GM08714 (cell line): ENCODE measurements at regions not wholly inside any gene's neighbourhood (a gene's known extent, or its start where the extent isn't known, plus 50 kb on each side); places are given as distances from the start of the nearest gene placed in this dataset.

Experiments
- H3K4me3 ChIP-seq: fragments of 200-500 bp; sonication (Bioruptor generic); 2 replicates; pipeline ENCODE4 v1.5.1; 2014; ENCODE audit warnings: mild to moderate bottlenecking, low read length, inconsistent platforms
- ZNF274 ChIP-seq: IDR thresholded peaks from 2 replicates; pipeline ENCODE4 v1.6.1; 2012; ENCODE audit warnings: mild to moderate bottlenecking, low read depth, low read length

DNA sequence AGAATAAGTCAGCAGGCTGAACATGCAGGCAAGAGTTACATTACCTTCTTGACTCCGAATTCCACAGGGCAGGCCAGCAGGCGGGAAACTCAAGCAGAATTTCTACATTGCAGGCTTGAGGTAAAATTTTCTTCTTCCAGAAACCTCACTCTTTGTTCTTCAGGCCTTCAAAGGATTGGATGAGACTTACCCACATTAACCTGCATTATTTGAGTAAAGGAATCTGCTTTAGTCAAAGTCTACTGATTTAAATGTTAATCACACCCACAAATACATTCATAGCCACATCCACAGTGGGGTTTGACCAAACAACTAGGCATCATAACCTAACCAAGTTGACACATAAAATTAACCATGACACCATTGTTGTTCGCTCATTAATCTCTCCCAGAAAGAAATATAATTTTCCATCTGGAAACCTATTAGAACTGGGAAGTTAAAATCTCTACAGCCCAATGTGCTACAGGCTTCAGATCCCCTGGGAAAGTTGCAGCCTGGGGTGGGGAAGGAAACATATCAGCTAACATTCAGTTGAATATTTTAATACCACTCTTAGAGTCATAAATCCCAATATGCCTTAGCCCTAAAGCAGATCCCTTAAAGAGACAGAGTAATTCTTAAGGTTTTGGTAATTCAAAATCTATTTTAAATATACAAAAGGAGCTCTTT is 468.2 kb upstream of the TNP1 start:
- TF ChIP-seq ZNF274 = no peak
- no peak overlapping the region for H3K4me3 ChIP-seq

DNA sequence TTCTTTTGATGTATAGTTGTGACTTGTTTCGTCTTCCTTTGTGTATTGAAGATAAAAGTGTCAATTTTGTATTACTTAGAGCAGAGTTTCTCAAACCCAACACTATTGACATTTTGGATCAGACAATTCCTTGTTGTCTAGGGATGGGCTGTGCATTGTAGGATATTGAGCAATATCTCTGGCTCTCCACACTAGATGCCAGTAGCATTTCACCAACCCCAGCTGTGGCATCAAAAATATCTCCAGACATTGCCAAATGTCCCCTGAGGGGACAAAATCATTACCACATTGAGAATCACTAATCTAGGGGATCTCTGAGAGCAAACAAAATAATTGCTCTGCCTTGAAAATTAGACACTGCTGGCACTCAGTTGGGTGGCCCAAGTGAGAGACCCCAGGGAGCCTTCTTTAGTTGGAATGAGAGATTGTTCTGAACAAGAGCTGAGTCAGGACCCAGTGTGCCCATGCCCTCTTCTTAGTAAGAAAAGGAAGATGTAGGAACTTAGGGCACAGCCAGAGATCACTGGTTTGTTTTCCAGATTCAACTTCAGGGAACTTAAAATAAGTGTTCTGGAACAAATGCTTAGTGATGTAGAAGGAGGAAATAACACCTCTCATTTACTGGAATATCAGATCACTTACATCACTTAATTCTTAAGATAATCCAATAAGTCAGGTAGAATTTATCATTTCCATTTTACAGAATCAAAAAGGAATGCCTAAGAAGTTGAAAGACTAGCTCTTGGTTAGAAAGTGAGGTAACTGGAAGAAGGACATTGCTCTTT is 466.6 kb upstream of the TNP1 start:
- H3K4me3 ChIP-seq = no peak overlapping the region

DNA sequence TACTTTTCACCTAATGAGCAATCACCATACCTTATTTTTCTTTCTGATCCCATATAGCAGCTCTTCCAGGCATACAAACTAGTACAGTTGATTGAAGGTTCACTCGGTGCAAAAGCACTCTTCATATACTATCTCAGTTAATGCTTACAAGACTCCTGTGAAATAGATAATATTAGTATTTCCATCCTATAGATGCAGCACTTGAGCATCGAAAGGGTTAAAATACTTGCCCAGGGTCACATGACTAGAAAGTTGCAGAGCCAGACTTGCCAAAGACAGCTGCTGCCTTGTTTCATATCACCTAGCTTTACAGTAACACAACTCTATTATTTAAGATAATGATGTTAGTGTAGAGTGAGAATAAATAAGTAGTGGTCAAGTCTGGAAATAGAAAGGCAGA is 466.0 kb upstream of the TNP1 start:
- no peak overlapping the region for H3K4me3 ChIP-seq
- no peak for TF ChIP-seq ZNF274

More for the DNA sequence above, 466.6 kb upstream of the TNP1 start:
- TF ChIP-seq ZNF274 = no peak

DNA sequence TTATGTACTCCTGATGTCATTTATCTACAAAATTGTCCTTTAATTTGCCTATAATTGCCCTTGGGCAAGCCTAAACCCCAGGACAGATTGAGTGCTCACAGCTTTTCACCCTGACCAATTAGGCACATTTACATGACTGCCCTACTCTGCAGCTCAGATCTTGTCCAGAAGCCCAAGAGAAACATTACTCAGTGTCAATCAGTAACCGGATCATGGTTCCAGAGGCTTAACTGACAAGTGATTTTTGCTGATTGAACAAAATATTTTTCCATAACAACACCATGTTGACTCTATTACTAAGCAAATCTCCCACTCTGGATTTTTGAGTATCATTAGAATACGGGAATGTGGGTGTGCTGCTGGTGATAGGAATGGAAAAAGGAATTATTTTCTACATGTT is 465.4 kb upstream of the TNP1 start:
- TF ChIP-seq ZNF274 = no peak
- H3K4me3 ChIP-seq = no peak overlapping the region

DNA sequence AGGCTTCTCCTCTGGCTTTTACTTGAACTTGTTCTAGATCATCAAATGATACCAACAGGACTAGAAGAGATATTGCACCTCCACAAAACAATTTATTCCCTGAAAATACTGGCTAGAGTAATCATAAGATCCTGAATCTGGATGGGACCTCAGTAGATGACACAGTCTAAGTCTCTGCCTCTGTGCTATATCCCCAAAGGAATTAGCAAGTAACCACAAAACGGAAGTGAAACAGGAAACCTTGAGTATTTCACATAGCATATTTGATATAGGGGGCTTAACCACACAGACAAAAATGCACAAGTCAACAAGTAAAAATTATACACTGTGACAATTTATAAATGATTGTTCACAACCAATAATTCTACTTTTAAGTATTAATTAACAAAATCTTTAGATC is 456.9 kb upstream of the TNP1 start:
- TF ChIP-seq ZNF274 = no peak
- no peak overlapping the region for H3K4me3 ChIP-seq

DNA sequence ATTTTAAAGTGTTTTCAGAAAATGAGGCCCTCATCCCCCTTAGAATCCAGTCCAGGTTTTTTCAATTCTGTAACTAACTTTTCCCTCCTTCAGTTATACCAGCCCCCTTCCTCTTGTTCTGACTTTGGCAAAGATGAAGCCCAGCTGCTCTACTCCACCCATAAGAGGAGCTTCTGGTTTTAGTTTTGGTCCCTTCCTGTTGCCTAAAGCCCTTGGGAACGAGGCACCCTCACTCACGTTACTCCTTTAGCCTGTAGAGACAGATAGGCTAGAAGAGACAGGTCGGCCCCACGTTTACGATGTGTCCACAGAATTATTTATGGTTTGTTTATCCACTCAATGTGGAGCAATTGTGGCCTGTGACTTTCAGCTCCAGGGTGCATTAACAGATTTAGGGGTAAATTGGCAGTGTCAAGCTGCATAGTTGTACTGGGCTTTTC is 454.2 kb upstream of the TNP1 start:
- no peak for TF ChIP-seq ZNF274
- H3K4me3 ChIP-seq = no peak overlapping the region

DNA sequence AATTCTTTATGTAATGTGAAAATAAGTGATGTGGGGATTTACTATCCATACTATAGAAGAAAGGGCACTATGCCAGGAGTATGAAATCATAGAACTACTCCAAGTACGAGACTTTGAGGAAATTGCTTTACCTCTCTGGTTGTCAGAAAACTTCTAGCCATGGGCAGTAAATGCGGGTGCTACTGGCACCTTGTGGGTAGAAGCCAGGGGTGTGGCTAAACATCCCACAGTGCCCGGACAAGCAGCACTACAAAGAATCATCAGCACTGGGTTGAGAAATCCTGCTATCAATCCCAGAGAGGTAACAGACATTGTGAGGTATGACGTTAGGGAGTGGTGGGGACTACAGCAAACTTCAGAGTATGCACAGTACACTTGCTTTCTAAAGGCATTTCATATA is 453.5 kb upstream of the TNP1 start:
- no peak overlapping the region for H3K4me3 ChIP-seq
- no peak for TF ChIP-seq ZNF274

DNA sequence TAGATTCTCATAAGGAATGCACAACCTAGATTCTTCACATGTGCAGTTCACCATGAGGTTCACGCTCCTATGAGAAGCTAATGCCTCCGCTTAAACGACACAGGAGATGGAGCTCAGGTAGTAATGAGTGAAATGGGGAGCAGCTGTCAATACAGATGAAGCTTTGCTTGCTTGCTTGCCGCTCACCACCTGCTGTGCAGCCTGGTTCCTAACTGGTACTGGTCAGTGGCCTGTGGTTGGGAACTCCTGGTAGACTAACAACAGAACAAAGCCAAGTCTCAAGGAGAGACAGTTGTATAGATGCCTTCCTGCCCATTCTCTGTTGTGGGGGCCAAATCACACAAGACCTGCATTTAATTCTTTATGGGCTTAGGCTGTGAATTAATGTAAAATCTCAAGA is 449.2 kb upstream of the TNP1 start:
- H3K4me3 ChIP-seq = no peak overlapping the region
- TF ChIP-seq ZNF274 = no peak

DNA sequence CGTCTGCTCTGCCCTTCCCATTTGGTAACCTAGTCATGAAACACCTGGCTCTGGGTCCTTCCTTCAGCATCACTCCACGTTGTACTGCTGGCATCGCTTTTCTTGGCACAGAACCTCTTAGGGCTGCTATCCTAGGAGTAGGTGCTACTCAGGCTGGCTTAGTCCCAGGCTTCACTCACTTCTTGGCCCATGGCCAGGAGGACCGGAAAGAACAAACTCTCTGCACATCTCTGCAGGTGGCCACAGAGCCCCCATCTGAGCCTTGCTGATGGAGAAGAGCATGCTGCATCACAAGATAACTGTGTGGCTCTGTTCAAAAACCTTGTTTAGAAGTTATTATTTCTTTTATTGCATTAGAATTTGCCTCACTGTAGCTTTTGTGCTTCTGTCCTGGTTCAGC is 447.2 kb upstream of the TNP1 start:
- TF ChIP-seq ZNF274 = no peak
- no peak overlapping the region for H3K4me3 ChIP-seq

DNA sequence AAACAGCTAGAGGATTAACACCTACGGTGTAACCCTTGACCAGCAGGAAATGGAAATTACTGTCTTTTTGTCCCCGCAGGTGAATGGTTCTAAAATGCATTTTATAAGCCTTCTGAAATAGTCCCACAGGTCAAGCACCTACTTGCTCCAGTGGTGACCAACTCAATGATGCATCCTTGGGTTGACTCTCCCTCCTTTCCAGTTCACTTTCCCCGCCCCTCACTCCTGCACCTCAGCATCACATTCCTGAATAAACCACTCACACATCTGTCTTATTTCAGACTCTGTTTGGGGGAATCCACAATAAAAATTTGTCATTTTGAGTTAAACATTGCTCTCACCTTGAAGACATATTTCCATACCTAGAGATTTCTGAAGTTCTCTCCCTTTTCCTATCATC is 446.0 kb upstream of the TNP1 start:
- no peak for TF ChIP-seq ZNF274
- no peak overlapping the region for H3K4me3 ChIP-seq

DNA sequence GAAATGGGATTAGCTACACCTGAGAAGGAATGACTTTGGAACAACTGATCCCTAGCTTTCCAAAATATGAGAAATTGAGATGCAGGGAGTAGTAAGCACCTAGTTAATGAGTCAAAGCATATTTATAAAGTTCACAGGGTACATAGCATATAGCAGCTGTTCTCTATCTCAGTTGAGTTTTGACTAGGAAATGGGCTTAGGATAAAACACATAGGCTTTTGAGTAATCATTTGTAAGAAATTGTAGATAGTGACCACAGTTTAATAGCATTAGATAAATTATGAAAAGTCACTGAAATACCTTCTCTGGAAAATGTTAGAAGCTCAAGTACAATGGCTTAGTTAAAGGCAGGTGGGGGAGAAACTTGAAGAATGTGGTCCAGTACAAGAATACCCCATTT is 444.7 kb upstream of the TNP1 start:
- H3K4me3 ChIP-seq = no peak overlapping the region
- no peak for TF ChIP-seq ZNF274

DNA sequence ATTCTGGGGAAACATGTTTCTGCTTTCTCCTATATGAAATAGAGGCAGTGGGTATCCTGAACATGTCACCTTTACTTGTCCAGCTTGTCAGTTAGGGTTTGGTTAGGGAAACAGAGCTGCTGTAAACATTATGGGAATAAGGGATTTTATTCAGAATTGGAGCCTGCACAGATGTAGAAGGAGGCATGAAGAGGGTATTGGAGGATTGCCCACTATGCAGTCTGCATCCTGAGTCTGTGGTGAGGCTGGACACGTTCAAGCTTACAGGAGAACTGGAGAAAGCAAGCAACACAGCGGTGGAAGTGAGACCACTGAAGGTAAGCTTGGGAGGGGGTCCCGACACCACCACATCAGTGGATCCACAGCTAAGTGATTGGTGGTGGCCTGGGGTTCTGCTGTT is 443.0 kb upstream of the TNP1 start:
- no peak for TF ChIP-seq ZNF274

DNA sequence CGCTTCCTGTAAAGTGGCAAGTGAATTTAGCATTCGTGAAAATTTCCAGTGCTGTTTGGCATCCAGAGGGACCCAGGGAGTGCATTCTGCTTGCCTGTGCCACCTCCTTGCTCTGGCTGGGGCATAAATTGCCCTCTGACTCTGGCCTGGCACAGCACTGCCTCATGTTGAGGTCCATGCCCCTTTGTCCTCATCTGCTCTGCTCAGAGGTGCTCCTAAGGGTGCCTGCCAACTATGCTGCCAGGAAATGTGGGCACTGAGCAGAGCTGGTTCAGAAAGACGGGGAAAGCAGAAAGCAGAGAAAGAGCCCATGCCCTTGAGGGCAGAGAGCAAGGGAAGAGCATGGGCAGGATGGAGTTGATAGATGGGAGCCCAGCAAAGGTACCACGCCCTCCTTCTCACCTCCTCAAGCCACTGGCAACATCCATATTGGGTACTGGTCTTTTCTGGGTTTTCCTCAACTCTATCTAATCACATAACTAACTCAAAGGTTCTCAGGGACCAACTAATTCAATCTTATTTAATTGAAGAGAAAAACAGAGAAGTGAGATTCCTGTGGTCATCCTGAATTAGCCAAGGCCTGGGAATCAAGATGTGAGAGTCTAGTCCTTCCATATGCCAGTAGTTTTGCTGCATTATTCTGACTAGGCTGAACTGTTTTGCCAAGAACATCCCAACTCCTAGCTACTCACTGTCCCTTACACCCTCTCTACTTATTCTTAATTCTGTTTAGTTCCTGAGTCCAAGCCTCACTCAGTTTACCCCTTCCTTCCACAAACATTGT is 441.5 kb upstream of the TNP1 start:
- H3K4me3 ChIP-seq = no peak overlapping the region
- no peak for TF ChIP-seq ZNF274

More for the DNA sequence above, 443.0 kb upstream of the TNP1 start:
- H3K4me3 ChIP-seq = no peak overlapping the region

DNA sequence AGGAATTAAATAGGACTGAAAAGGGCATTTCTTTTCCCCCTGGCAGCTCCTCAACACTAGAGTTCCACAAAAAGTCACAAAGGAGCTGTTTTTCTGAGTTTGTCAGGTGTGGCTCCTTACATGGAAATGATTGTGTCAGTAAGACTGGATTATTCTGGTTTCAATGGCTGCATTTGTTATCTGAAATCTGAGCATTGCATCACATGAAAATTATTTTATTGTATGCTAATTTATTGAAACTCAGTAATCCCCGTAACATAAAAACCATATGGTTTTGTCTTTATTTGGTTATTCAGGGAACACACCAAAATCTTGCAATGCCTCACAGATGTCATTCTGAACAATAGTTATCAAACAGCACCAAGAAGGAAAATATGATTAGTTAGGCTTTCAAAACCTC is 439.7 kb upstream of the TNP1 start:
- no peak overlapping the region for H3K4me3 ChIP-seq
- TF ChIP-seq ZNF274 = no peak

DNA sequence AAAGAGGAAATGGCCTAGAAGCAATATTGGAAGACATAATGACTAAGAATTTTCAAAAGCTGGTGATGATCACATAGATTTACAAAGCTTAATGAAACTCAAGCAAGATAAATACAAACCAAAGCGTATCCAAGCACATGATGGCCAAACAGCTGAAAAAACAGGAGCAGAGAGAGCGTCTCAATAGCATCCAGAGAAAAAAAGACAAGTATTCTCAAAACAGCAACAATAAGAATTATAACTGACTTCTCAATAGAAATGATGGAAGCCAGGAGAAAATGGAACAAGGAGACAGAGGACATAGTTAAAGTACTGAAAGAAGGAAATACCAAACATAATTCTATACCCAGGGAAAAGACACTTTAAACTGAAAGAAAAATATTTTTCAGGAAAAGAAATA is 437.2 kb upstream of the TNP1 start:
- no peak overlapping the region for H3K4me3 ChIP-seq
- no peak for TF ChIP-seq ZNF274

DNA sequence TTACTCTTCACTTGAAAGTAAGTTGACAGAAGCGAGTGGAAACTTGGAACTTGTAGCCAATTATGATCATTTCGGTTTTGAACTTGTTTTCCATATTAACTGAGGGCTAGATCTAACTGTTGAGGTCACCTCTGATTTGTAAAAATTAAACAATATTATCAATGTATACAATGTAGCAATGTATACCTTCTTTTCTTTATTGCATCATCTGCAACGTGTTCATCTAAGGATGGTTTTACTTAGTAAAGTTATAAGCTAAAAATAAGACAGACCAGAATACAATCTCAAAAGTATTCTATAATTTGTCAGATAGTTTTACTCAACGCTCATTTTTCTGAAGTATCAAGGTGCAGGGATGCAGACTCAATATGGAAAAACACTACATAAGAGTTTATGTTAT is 435.0 kb upstream of the TNP1 start:
- H3K4me3 ChIP-seq = no peak overlapping the region
- no peak for TF ChIP-seq ZNF274
